HG03103 (cell line): ENCODE measurements at regions not wholly inside any gene's neighbourhood (a gene's known extent, or its start where the extent isn't known, plus 50 kb on each side); places are given as distances from the start of the nearest gene placed in this dataset.

Experiments
- ATAC-seq: cut with Tn5 transposase; IDR thresholded peaks from one replicate; pipeline ENCODE4 v1.9.1; 2021; ENCODE audit warnings: low read depth; ENCODE audit not compliant: unreplicated experiment

GRCh38 chr6:71395731-71396409, 107.3 kb downstream of the OGFRL1 start:
- ATAC-seq, result no peak

GRCh38 chr6:71396410-71396801, 107.8 kb downstream of the OGFRL1 start:
- no peak for ATAC-seq

GRCh38 chr6:71399279-71399678, 110.7 kb downstream of the OGFRL1 start:
- ATAC-seq, result no peak

GRCh38 chr6:71400852-71401251, 112.2 kb downstream of the OGFRL1 start:
- ATAC-seq, result no peak

- ATAC-seq, result no peak
Measured at GRCh38 chr6:71402096-71402495, 113.5 kb downstream of the OGFRL1 start.

GRCh38 chr6:71403422-71404134, 115.0 kb downstream of the OGFRL1 start:
- ATAC-seq, result no peak

GRCh38 chr6:71404145-71404966, 115.7 kb downstream of the OGFRL1 start:
- no peak for ATAC-seq

GRCh38 chr6:71404967-71405278, 116.3 kb downstream of the OGFRL1 start:
- no peak for ATAC-seq

GRCh38 chr6:71405416-71405815, 116.8 kb downstream of the OGFRL1 start:
- ATAC-seq, result no peak

- no peak for ATAC-seq
Measured at GRCh38 chr6:71406865-71407860, 118.6 kb downstream of the OGFRL1 start.

GRCh38 chr6:71408787-71409723, 120.4 kb downstream of the OGFRL1 start:
- ATAC-seq, result no peak

- ATAC-seq, result no peak
Measured at GRCh38 chr6:71410164-71410566, 121.6 kb downstream of the OGFRL1 start.

GRCh38 chr6:71410681-71411080, 122.1 kb downstream of the OGFRL1 start:
- no peak for ATAC-seq

GRCh38 chr6:71411882-71412281, 123.3 kb downstream of the OGFRL1 start:
- no peak for ATAC-seq

GRCh38 chr6:71412559-71413140, 124.0 kb downstream of the OGFRL1 start:
- no peak for ATAC-seq

GRCh38 chr6:71414486-71414885, 125.9 kb downstream of the OGFRL1 start:
- no peak for ATAC-seq

GRCh38 chr6:71419217-71420094, 130.8 kb downstream of the OGFRL1 start:
- no peak for ATAC-seq

- ATAC-seq, result no peak
Measured at GRCh38 chr6:71420095-71420692, 131.6 kb downstream of the OGFRL1 start.
